ENCODE measurements at regions not wholly inside any gene's neighbourhood (a gene's known extent, or its start where the extent isn't known, plus 50 kb on each side); places are given as distances from the start of the nearest gene placed in this dataset.

DNA sequence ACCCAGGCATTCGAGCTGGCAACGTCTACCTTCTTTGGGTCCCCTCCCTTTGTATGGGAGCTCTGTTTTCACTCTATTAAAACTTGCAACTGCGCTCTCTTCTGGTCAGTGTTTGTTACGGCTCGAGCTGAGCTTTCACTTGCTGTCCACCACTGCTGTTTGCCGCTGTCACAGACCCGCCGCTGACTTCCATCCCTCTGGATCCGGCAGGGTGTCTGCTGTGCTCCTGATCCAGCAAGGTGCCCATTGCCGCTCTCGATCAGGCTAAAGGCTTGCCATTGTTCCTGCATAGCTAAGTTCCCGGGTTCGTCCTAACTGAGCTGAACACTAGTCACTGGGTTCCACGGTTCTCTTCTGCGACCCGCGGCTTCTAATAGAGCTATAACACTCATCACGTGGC lies 183.5 kb upstream of the GALNTL6 start:
- Histone ChIP-seq H3K9me3 (ENCODE audit: control insufficient read depth, low read depth, low read length) (no peaks in the 10 kb centered on the region), H3K27me3 (ENCODE audit: control insufficient read depth, insufficient read depth, low read length) (no peaks in the 10 kb centered on the region), H3K4me3 (ENCODE audit: low read length) (no peak overlapping the region), H3K27ac (ENCODE audit: low read length) (no peak overlapping the region), H3K4me1 (ENCODE audit: control insufficient read depth, low read depth, low read length) (no peaks in the 10 kb centered on the region), H3K36me3 (ENCODE audit: control insufficient read depth, low read depth, low read length) (no peaks in the 10 kb centered on the region), H3K9ac (ENCODE audit: low read length) (no peak overlapping the region)

DNA sequence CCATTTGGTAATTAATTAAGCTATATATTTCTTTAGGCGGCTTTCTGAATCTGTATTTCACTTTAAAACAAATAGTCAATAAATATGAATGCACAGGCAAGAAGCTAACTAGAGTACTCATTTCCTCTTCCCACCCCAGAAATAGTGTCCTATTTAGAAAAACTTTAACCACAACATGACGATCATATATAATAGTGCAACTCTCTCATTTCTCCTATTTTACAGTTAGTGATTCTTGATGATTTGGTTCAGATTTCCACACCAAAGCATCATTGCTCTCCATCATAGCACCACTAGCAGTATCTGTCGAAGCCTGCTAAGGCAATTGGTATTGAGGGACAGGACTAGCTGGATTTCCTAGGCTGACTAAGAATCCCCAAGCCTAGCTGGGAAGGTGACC lies 184.0 kb upstream of the GALNTL6 start:
- Histone ChIP-seq H3K4me1 (ENCODE audit: control insufficient read depth, low read depth, low read length) (no peaks in the 10 kb centered on the region), H3K27me3 (ENCODE audit: control insufficient read depth, insufficient read depth, low read length) (no peaks in the 10 kb centered on the region), H3K9ac (ENCODE audit: low read length) (no peak overlapping the region), H3K36me3 (ENCODE audit: control insufficient read depth, low read depth, low read length) (no peaks in the 10 kb centered on the region), H3K9me3 (ENCODE audit: control insufficient read depth, low read depth, low read length) (no peaks in the 10 kb centered on the region), H3K27ac (ENCODE audit: low read length) (no peak overlapping the region), H3K4me3 (ENCODE audit: low read length) (no peak overlapping the region)

DNA sequence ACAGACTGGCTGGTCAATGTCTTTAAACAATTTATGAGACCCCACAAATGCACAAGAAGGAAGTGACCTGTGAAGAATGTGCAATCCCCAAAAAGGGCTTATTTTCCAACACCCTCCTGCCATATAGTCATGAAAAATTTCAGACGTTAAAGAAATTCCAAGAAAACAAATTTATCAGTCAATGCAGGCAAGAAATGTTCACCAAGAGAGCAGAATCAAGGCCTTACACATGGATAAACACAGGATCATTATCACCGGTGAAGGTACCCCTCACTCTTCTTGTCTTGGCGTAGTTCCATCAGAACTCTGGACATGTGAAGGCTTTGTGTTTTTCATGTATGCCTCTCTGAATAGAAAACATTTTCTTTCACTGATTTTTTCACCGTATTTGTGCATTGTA lies 186.7 kb upstream of the GALNTL6 start:
- H3K36me3 ChIP-seq (ENCODE audit: control insufficient read depth, low read depth, low read length): no peaks in the 10 kb centered on the region
- no peaks in the 10 kb centered on the region for H3K9me3 ChIP-seq (ENCODE audit: control insufficient read depth, low read depth, low read length)
- no peak overlapping the region for H3K27ac ChIP-seq (ENCODE audit: low read length)
- H3K27me3 ChIP-seq (ENCODE audit: control insufficient read depth, insufficient read depth, low read length): no peaks in the 10 kb centered on the region
- H3K4me1 ChIP-seq (ENCODE audit: control insufficient read depth, low read depth, low read length): no peaks in the 10 kb centered on the region
- H3K4me3 ChIP-seq (ENCODE audit: low read length): no peak overlapping the region
- no peak overlapping the region for H3K9ac ChIP-seq (ENCODE audit: low read length)

DNA sequence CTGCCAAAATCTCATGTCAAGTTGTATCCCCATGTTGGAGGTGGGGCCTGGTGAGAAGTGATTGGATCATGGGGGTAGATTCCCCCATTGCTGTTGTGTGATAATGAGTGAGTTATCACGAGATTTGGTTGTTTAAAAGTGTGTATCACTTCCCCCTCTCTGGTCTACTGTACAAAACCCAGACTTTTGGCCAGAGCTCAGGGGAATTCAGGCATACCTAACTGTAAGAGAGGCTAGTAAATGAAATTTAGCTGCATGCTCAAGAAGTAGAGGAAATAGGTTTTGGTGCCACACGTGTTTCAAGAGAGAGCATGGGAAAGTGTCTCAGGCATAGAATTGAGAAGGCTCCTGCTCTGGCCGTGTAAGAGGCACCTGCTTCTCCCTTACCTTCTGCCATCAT lies 190.5 kb upstream of the GALNTL6 start:
- Histone ChIP-seq H3K27ac (ENCODE audit: low read length) (no peak overlapping the region), H3K4me3 (ENCODE audit: low read length) (no peak overlapping the region), H3K36me3 (ENCODE audit: control insufficient read depth, low read depth, low read length) (no peaks in the 10 kb centered on the region), H3K9ac (ENCODE audit: low read length) (no peak overlapping the region), H3K27me3 (ENCODE audit: control insufficient read depth, insufficient read depth, low read length) (no peaks in the 10 kb centered on the region), H3K9me3 (ENCODE audit: control insufficient read depth, low read depth, low read length) (no peaks in the 10 kb centered on the region), H3K4me1 (ENCODE audit: control insufficient read depth, low read depth, low read length) (no peaks in the 10 kb centered on the region)

DNA sequence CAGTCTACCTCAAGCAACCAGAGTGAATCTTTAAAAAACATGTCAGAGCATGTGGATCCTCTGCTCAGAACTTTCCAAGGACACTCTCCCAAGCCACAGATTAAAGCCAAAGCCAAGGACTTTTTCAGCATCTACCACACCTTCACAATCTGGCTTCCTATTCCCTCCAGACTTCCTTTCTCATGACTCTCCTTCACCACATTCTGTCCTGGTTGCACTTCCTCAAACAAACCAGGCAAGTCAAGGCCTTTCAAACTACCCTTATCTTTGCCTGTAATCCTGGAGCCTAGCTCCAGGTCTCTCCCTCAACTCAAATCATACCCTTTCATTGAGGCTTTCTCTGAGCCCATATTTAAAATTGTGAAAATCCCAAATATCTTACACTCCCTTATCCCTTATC lies 191.6 kb upstream of the GALNTL6 start:
- Histone ChIP-seq H3K4me1 (ENCODE audit: control insufficient read depth, low read depth, low read length) (no peaks in the 10 kb centered on the region), H3K9ac (ENCODE audit: low read length) (no peak overlapping the region), H3K4me3 (ENCODE audit: low read length) (no peak overlapping the region), H3K27me3 (ENCODE audit: control insufficient read depth, insufficient read depth, low read length) (no peaks in the 10 kb centered on the region), H3K27ac (ENCODE audit: low read length) (no peak overlapping the region), H3K36me3 (ENCODE audit: control insufficient read depth, low read depth, low read length) (no peaks in the 10 kb centered on the region), H3K9me3 (ENCODE audit: control insufficient read depth, low read depth, low read length) (no peaks in the 10 kb centered on the region)

DNA sequence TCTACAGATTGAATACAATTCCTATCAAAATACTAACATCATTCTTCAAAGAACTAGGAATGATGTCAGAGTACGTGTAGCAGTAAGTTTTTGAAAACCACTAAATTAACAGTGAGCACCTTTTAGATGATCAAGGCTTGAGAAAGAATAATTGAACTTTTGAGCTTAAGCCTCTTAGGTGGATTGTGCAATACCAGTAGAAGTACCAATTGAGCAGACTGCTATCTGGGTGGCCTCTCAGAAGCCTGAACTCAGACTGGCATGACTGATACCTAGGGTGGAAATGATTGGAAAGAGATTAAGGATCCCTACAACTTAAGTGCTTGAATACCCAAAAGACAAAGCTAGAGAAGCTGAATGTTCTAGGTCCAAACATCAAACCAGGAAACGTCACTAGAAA lies 200.3 kb upstream of the GALNTL6 start:
- H3K4me3 ChIP-seq (ENCODE audit: low read length): no peak overlapping the region
- H3K9ac ChIP-seq (ENCODE audit: low read length): no peak overlapping the region
- H3K4me1 ChIP-seq (ENCODE audit: control insufficient read depth, low read depth, low read length): no peaks in the 10 kb centered on the region
- H3K36me3 ChIP-seq (ENCODE audit: control insufficient read depth, low read depth, low read length): no peaks in the 10 kb centered on the region
- H3K27ac ChIP-seq (ENCODE audit: low read length): no peak overlapping the region
- H3K27me3 ChIP-seq (ENCODE audit: control insufficient read depth, insufficient read depth, low read length): no peaks in the 10 kb centered on the region
- H3K9me3 ChIP-seq (ENCODE audit: control insufficient read depth, low read depth, low read length): no peaks in the 10 kb centered on the region

DNA sequence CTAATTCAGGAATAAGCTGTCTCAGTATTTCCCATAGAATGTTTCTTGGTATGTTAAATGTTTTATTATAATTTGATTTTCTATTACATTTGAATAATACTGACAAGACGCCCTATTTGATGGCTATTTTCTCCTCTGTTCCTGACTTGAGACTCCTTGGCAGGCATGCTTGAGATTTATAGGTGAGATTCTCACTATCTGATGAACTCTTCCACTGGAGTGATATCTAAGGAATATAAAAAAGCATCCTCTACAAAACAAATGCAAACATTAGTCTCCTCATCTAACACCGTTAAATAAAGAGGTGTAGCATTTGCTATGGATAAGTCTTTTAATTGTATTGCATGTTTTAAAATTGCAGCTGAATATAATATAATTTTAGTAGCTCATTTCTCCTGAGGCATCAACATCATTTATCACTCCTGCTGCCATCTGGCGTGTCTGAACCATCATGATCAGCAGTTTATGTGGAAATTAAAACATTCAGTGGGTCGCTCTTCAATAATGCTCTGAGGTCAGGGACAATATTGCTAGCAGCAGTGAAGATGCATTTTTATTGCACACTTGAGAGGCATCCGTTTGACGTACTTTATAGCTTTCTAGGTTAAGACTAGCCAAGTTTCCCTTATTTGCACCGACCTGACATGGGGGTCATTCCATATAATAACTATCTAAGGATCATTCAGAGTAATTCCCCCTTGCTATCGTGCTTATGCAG lies 210.4 kb upstream of the GALNTL6 start:
- H3K27me3 ChIP-seq (ENCODE audit: control insufficient read depth, insufficient read depth, low read length): no peaks in the 10 kb centered on the region
- H3K9ac ChIP-seq (ENCODE audit: low read length): no peak overlapping the region
- H3K9me3 ChIP-seq (ENCODE audit: control insufficient read depth, low read depth, low read length): no peaks in the 10 kb centered on the region
- no peak overlapping the region for H3K27ac ChIP-seq (ENCODE audit: low read length)
- H3K4me1 ChIP-seq (ENCODE audit: control insufficient read depth, low read depth, low read length): no peaks in the 10 kb centered on the region
- no peaks in the 10 kb centered on the region for H3K36me3 ChIP-seq (ENCODE audit: control insufficient read depth, low read depth, low read length)
- H3K4me3 ChIP-seq (ENCODE audit: low read length): no peak overlapping the region

DNA sequence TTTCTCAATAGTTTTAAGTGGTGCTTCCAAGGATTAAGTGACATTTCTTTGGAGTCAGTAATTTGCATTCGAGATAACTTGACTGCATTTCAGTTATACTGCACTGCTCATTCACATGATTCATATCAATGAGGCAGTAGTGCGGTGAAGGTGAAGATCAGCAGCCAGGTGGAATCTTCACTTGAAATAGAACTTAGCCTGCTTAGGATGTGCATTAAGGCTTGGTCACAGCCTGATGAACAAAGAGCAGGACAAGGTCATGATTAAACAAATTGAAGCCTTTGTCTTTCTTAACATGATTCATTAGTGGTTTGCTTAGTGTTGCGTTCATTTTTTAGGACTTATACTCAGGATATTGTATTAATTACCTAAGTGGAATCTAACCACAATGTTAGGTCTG lies 212.1 kb upstream of the GALNTL6 start:
- H3K9me3 ChIP-seq (ENCODE audit: control insufficient read depth, low read depth, low read length): no peaks in the 10 kb centered on the region
- no peak overlapping the region for H3K27ac ChIP-seq (ENCODE audit: low read length)
- no peak overlapping the region for H3K9ac ChIP-seq (ENCODE audit: low read length)
- no peaks in the 10 kb centered on the region for H3K27me3 ChIP-seq (ENCODE audit: control insufficient read depth, insufficient read depth, low read length)
- H3K4me3 ChIP-seq (ENCODE audit: low read length): no peak overlapping the region
- no peaks in the 10 kb centered on the region for H3K4me1 ChIP-seq (ENCODE audit: control insufficient read depth, low read depth, low read length)
- no peaks in the 10 kb centered on the region for H3K36me3 ChIP-seq (ENCODE audit: control insufficient read depth, low read depth, low read length)

DNA sequence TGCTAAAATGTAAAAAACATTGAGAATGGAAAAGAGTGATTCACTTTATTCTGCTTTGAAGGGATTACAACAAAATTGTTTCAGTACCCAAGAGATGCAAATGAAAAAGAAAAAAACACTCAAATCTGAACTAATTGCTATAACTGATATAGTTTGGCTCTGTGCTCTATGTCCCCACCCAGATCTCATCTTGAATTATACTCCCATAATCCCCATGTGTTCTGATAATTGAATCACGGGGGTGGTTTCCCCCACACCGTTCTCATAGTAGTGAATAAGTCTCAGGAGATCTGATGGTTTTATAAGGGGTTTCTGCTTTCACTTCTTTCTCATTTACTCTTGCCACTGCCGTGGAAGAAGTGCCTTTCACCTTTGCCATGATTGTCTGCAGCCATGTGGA lies 213.6 kb upstream of the GALNTL6 start:
- Histone ChIP-seq H3K4me3 (ENCODE audit: low read length) (no peak overlapping the region), H3K36me3 (ENCODE audit: control insufficient read depth, low read depth, low read length) (no peaks in the 10 kb centered on the region), H3K9ac (ENCODE audit: low read length) (no peak overlapping the region), H3K27ac (ENCODE audit: low read length) (no peak overlapping the region), H3K27me3 (ENCODE audit: control insufficient read depth, insufficient read depth, low read length) (no peaks in the 10 kb centered on the region), H3K4me1 (ENCODE audit: control insufficient read depth, low read depth, low read length) (no peaks in the 10 kb centered on the region), H3K9me3 (ENCODE audit: control insufficient read depth, low read depth, low read length) (no peaks in the 10 kb centered on the region)

DNA sequence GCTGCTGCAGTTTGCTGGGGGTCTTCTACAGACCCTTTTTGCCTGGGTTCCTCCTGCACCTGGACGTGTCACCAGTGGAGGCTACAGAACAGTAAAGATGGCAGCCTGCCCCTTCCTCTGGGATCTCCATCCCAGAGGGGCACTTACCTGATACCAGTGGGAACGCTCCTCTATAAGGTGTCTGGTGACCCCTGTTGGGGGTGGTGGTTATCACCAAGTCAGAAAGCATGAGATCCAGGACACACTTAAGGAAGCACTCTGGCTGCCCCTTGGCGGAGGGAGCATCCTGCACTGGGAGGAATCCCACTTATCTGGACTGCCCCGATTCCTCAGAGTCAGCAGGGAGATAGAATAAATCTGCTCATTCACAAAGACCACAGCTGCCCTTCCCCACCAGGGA lies 218.9 kb upstream of the GALNTL6 start:
- Histone ChIP-seq H3K4me1 (ENCODE audit: control insufficient read depth, low read depth, low read length) (no peaks in the 10 kb centered on the region), H3K9ac (ENCODE audit: low read length) (no peak overlapping the region), H3K4me3 (ENCODE audit: low read length) (no peak overlapping the region), H3K27me3 (ENCODE audit: control insufficient read depth, insufficient read depth, low read length) (no peaks in the 10 kb centered on the region), H3K36me3 (ENCODE audit: control insufficient read depth, low read depth, low read length) (no peaks in the 10 kb centered on the region), H3K9me3 (ENCODE audit: control insufficient read depth, low read depth, low read length) (no peaks in the 10 kb centered on the region), H3K27ac (ENCODE audit: low read length) (no peak overlapping the region)

DNA sequence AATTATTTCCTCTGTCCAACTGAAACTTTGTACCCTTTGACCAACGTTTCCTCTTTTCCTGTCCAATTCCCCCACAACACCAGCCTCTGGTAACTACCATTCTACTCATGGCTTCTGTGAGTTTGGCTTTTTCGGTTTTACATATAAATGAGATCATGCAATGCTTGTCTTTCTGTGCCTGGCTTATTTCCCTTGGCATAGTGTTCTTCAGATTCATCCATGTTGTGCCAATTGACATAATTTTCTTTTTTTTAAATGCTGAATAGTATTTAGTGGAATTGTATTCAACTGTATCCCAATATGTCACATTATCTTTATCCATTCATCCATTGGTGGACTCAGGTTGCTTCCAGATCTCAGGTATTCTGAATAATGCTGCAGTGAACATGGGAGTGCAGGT lies 222.5 kb upstream of the GALNTL6 start:
- Histone ChIP-seq H3K9me3 (ENCODE audit: control insufficient read depth, low read depth, low read length) (no peaks in the 10 kb centered on the region), H3K9ac (ENCODE audit: low read length) (no peak overlapping the region), H3K4me3 (ENCODE audit: low read length) (no peak overlapping the region), H3K36me3 (ENCODE audit: control insufficient read depth, low read depth, low read length) (no peaks in the 10 kb centered on the region), H3K4me1 (ENCODE audit: control insufficient read depth, low read depth, low read length) (no peaks in the 10 kb centered on the region), H3K27ac (ENCODE audit: low read length) (no peak overlapping the region), H3K27me3 (ENCODE audit: control insufficient read depth, insufficient read depth, low read length) (no peaks in the 10 kb centered on the region)

DNA sequence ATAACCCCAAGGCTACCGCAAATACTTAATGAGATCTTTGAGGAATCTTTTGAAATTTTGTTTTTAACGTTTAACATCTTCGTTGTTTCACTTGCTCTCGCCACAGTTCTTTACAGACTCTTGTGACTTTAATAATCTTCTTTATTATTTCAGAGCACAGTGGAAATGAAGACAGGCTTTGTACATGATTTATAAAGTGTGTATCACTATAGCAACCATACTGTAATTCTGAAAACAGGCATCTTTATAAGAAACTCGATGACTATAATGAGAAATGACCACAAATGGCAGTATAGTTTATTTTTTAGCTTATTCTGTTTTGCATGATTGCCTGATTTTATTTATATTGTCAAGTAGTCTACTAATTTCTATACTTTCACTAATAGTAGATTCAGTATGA lies 224.4 kb upstream of the GALNTL6 start:
- Histone ChIP-seq H3K9ac (ENCODE audit: low read length) (no peak overlapping the region), H3K4me1 (ENCODE audit: control insufficient read depth, low read depth, low read length) (no peaks in the 10 kb centered on the region), H3K4me3 (ENCODE audit: low read length) (no peak overlapping the region), H3K9me3 (ENCODE audit: control insufficient read depth, low read depth, low read length) (no peaks in the 10 kb centered on the region), H3K27me3 (ENCODE audit: control insufficient read depth, insufficient read depth, low read length) (no peaks in the 10 kb centered on the region), H3K36me3 (ENCODE audit: control insufficient read depth, low read depth, low read length) (no peaks in the 10 kb centered on the region), H3K27ac (ENCODE audit: low read length) (no peak overlapping the region)

All from iPS-18a (cell line).